Esophagus squamous epithelium (tissue), 4 donors: ENCODE measurements at regions not wholly inside any gene's neighbourhood (a gene's known extent, or its start where the extent isn't known, plus 50 kb on each side); places are given as distances from the start of the nearest gene placed in this dataset.

Source experiments
- POLR2A ChIP-seq, 4 donors: fragments of 450-650 bp; IDR thresholded peaks; one replicate each; pipeline ENCODE4 v1.6.1; 2017; ENCODE audit warnings: antibody characterized with exemption in 4 of 4, mild to moderate bottlenecking in 4 of 4, moderate library complexity in 3 of 4
- TF ChIP-seq, protein P1 (sequence below), 6 experiments: fragments of 450-650 bp in 4 of 6; fragments of 200-600 bp in 2 of 6; sonication (generic) in 2 of 6; IDR thresholded peaks; one replicate each; pipeline ENCODE4 v1.5.1; 2016 to 2019; ENCODE audit warnings: antibody characterized with exemption in 6 of 6, mild to moderate bottlenecking in 4 of 6, moderate library complexity in 4 of 6

DNA sequence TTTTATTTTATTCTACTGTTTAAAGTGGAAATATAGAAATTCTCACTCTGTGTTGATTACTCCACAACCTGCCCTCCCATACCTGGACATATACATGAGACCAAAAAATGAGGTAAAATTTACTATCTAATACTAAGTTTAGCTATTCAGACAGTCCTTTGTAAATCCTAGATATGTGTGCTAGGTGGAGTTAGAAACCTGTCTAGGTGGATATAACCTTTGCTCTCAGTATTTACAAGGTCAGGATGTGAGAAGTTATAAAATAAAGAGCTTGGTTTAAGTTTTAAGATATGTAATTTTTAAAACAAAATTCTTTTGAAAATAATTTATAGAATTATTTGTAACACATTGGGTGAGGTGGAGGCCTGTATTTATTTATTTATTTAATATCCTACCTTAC is 221.5 kb downstream of the PCDH7 start:
- TF ChIP-seq, protein P1, sequence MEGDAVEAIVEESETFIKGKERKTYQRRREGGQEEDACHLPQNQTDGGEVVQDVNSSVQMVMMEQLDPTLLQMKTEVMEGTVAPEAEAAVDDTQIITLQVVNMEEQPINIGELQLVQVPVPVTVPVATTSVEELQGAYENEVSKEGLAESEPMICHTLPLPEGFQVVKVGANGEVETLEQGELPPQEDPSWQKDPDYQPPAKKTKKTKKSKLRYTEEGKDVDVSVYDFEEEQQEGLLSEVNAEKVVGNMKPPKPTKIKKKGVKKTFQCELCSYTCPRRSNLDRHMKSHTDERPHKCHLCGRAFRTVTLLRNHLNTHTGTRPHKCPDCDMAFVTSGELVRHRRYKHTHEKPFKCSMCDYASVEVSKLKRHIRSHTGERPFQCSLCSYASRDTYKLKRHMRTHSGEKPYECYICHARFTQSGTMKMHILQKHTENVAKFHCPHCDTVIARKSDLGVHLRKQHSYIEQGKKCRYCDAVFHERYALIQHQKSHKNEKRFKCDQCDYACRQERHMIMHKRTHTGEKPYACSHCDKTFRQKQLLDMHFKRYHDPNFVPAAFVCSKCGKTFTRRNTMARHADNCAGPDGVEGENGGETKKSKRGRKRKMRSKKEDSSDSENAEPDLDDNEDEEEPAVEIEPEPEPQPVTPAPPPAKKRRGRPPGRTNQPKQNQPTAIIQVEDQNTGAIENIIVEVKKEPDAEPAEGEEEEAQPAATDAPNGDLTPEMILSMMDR (IDR thresholded peaks at IDR 0.05), result no peak
- no peak for TF ChIP-seq POLR2A (IDR thresholded peaks at IDR 0.05)
